Stomach (tissue), 4 donors: ENCODE measurements at regions not wholly inside any gene's neighbourhood (a gene's known extent, or its start where the extent isn't known, plus 50 kb on each side); places are given as distances from the start of the nearest gene placed in this dataset.

Experiments
- CTCF ChIP-seq, 7 experiments: fragments of 450-650 bp in 4 of 7; fragments of 200-600 bp in 3 of 7; sonication (generic) in 3 of 7; IDR thresholded peaks; one replicate each; pipeline ENCODE4 v1.5.1; 2016 to 2019; ENCODE audit warnings: antibody characterized with exemption in 7 of 7, control low read depth in 2 of 7, mild to moderate bottlenecking in 1 of 7
- EP300 ChIP-seq: sonication (generic); formaldehyde crosslinking; IDR thresholded peaks from one replicate; pipeline ENCODE4 v1.6.1; 2017; ENCODE audit warnings: antibody characterized with exemption
- POLR2A ChIP-seq, 4 donors: fragments of 450-650 bp; IDR thresholded peaks; one replicate each; pipeline ENCODE4 v1.6.1; 2016; ENCODE audit warnings: antibody characterized with exemption in 4 of 4, control low read depth in 2 of 4, mild to moderate bottlenecking in 1 of 4, moderate library complexity in 1 of 4
- POLR2AphosphoS5 ChIP-seq, 3 donors: sonication (generic); formaldehyde crosslinking; IDR thresholded peaks; one replicate each; pipeline ENCODE4 v1.6.1; 2016; ENCODE audit warnings: antibody characterized with exemption in 3 of 3

DNA sequence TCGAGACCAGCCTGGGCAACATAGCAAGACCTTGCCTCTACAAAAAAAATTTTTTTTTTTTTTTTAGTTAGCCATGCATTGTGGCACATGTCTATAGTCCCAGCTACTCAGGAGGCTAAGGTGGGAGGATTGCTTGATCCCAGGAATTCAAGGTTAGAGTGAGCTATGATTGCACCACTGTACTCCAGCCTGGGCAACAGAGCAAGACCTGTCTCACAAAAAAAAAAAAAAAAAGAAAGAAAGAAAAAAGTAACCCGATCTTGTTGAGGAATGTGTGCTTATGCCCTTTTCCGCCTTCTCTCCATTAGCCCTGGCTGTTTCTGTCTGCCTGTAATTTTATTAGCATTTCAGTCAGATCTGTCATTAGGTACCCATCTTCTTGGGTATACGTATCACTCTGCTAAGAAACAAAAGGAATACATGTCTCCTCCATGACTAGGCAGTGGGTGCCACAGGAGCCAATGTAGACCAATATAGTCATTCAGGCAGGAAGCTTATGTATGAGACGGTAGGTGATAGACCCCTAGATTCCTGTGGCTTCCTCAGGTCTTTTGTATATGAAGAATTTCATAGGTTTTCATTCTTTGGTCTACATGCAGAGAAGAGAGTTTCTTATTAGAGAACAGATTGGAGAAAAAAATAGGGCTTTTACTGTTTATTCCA is 59.6 kb upstream of the NPAS1 start:
- no peak for TF ChIP-seq CTCF (IDR thresholded peaks at IDR 0.05)
- no peak for TF ChIP-seq POLR2A (IDR thresholded peaks at IDR 0.05)
- TF ChIP-seq POLR2AphosphoS5 (IDR thresholded peaks at IDR 0.05) = no peak
- no peak for TF ChIP-seq EP300
